ENCODE measurements at regions not wholly inside any gene's neighbourhood (a gene's known extent, or its start where the extent isn't known, plus 50 kb on each side); places are given as distances from the start of the nearest gene placed in this dataset.

DNA sequence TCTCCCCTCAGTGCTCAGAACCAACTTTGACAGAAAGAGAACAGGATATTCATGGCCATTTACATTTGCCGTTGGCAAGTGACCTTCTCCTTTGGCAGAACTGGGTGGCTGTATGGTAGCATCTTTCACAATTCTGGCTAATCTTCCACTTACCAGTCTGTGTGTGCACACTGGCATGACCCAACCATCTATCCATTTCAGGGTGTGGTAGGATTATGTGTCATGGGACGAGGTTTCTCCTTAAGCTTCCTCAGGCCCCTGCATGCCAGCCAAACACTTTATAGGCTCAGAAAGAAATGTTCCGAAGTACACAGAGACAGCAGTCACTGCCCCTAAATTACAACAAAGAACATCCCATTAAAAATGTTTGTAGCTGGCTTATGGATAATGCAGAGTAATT lies 497.1 kb downstream of the NFIB start:
- H3K4me3 Mint-ChIP-seq, result no peak overlapping the region
- no peaks in the 10 kb centered on the region for H3K36me3 Mint-ChIP-seq
- H3K4me1 ChIP-seq (ENCODE audit: insufficient read depth, low read length), result no peaks in the 10 kb centered on the region
- H3K9me3 Mint-ChIP-seq, result peaks cover 0 to 24% (median 6%) of the 10 kb centered on the region in 8 donors
- no peaks in the 10 kb centered on the region for H3K36me3 ChIP-seq (ENCODE audit: insufficient read depth, low read length)
- DNase-seq, result no peak
- H3K4me1 Mint-ChIP-seq, result no peaks in the 10 kb centered on the region
- ChIA-PET POLR2A (ENCODE audit: partially characterized antibody) (no interaction called here), CTCF (ENCODE audit: partially characterized antibody) (no interaction called here)
- no peaks in the 10 kb centered on the region for H3K27me3 Mint-ChIP-seq
- intact Hi-C loops (cut with micrococcal nuclease), result no loop called here
- H3K27ac Mint-ChIP-seq, result no peak overlapping the region
- no peak overlapping the region for H3K4me3 ChIP-seq (ENCODE audit: low read length in 2 of 2)
- no peaks in the 10 kb centered on the region for H3K27me3 ChIP-seq (ENCODE audit: insufficient read depth, low read length)
- H3K9me3 ChIP-seq (ENCODE audit: control insufficient read depth in 1 of 2, low read length in 2 of 2), result peaks cover 0 to 4% of the 10 kb centered on the region in 2 donors
- H3K27ac ChIP-seq (ENCODE audit: low read depth, low read length), result no peak overlapping the region

GRCh38 chr9:13814647-13815400 lies 499.1 kb downstream of the NFIB start:
- Histone ChIP-seq H3K4me3 (ENCODE audit: low read length in 2 of 2) (no peak overlapping the region), H3K4me1 (ENCODE audit: insufficient read depth, low read length) (no peaks in the 10 kb centered on the region), H3K27me3 (ENCODE audit: insufficient read depth, low read length) (no peaks in the 10 kb centered on the region), H3K36me3 (ENCODE audit: insufficient read depth, low read length) (no peaks in the 10 kb centered on the region), H3K27ac (ENCODE audit: low read depth, low read length) (no peak overlapping the region), H3K9me3 (ENCODE audit: control insufficient read depth in 1 of 2, low read length in 2 of 2) (peaks cover 0 to 4% of the 10 kb centered on the region in 2 donors)
- Mint-ChIP-seq H3K27ac (no peak overlapping the region), H3K9me3 (peaks cover 0 to 17% (median 5%) of the 10 kb centered on the region in 8 donors), H3K4me1 (no peaks in the 10 kb centered on the region), H3K27me3 (no peaks in the 10 kb centered on the region), H3K4me3 (no peak overlapping the region), H3K36me3 (no peaks in the 10 kb centered on the region)
- intact Hi-C loops (cut with micrococcal nuclease), result no loop called here
- ChIA-PET POLR2A (ENCODE audit: partially characterized antibody) (no interaction called here), CTCF (ENCODE audit: partially characterized antibody) (no interaction called here)
- DNase-seq, result no peak

DNA sequence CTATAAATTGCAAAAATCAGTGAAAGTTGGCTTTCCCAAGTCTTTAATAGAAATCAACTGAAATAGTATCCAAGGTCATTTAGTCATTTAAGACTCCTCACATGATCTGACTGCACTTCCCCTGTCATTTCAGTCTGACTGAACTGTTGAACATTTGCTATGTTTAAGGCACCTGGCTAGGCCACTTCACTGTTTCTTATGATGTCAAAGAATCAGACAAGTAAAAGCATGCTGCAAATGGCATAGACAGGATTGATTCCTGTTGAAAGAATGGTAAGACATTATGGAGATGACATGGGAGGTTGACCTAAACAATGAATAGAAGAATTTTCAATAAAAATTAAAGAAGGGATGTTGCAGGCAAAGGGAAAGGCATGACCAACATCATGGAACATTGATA lies 502.1 kb downstream of the NFIB start:
- H3K4me3 ChIP-seq (ENCODE audit: low read length in 2 of 2), result no peak overlapping the region
- no peaks in the 10 kb centered on the region for H3K27me3 ChIP-seq (ENCODE audit: insufficient read depth, low read length)
- no peaks in the 10 kb centered on the region for H3K36me3 ChIP-seq (ENCODE audit: insufficient read depth, low read length)
- no peaks in the 10 kb centered on the region for H3K27me3 Mint-ChIP-seq
- ChIA-PET CTCF (ENCODE audit: partially characterized antibody) (no interaction called here), POLR2A (ENCODE audit: partially characterized antibody) (no interaction called here)
- peaks cover 3 to 17% (median 5%) of the 10 kb centered on the region in 8 donors for H3K9me3 Mint-ChIP-seq
- H3K36me3 Mint-ChIP-seq, result no peaks in the 10 kb centered on the region
- no peak overlapping the region for H3K4me3 Mint-ChIP-seq
- H3K4me1 ChIP-seq (ENCODE audit: insufficient read depth, low read length), result no peaks in the 10 kb centered on the region
- H3K9me3 ChIP-seq (ENCODE audit: control insufficient read depth in 1 of 2, low read length in 2 of 2), result peaks cover 0 to 4% of the 10 kb centered on the region in 2 donors
- no peak for DNase-seq
- no peak overlapping the region for H3K27ac ChIP-seq (ENCODE audit: low read depth, low read length)
- intact Hi-C loops (cut with micrococcal nuclease), result no loop called here
- no peak overlapping the region for H3K27ac Mint-ChIP-seq
- no peaks in the 10 kb centered on the region for H3K4me1 Mint-ChIP-seq

GRCh38 chr9:13810510-13810909 lies 503.4 kb downstream of the NFIB start:
- no peaks in the 10 kb centered on the region for H3K36me3 ChIP-seq (ENCODE audit: insufficient read depth, low read length)
- no peaks in the 10 kb centered on the region for H3K27me3 Mint-ChIP-seq
- H3K4me1 Mint-ChIP-seq, result no peaks in the 10 kb centered on the region
- peaks cover 0 to 4% of the 10 kb centered on the region in 2 donors for H3K9me3 ChIP-seq (ENCODE audit: control insufficient read depth in 1 of 2, low read length in 2 of 2)
- DNase-seq, result no peak
- H3K27ac Mint-ChIP-seq, result no peak overlapping the region
- no peaks in the 10 kb centered on the region for H3K36me3 Mint-ChIP-seq
- no peak overlapping the region for H3K4me3 ChIP-seq (ENCODE audit: low read length in 2 of 2)
- no peak overlapping the region for H3K27ac ChIP-seq (ENCODE audit: low read depth, low read length)
- no peaks in the 10 kb centered on the region for H3K27me3 ChIP-seq (ENCODE audit: insufficient read depth, low read length)
- no peak overlapping the region for H3K4me3 Mint-ChIP-seq
- intact Hi-C loops (cut with micrococcal nuclease), result no loop called here
- H3K4me1 ChIP-seq (ENCODE audit: insufficient read depth, low read length), result no peaks in the 10 kb centered on the region
- CTCF ChIA-PET (ENCODE audit: partially characterized antibody), result no interaction called here
- POLR2A ChIA-PET (ENCODE audit: partially characterized antibody), result no interaction called here
- H3K9me3 Mint-ChIP-seq, result peaks cover 3 to 20% (median 6%) of the 10 kb centered on the region in 8 donors

DNA sequence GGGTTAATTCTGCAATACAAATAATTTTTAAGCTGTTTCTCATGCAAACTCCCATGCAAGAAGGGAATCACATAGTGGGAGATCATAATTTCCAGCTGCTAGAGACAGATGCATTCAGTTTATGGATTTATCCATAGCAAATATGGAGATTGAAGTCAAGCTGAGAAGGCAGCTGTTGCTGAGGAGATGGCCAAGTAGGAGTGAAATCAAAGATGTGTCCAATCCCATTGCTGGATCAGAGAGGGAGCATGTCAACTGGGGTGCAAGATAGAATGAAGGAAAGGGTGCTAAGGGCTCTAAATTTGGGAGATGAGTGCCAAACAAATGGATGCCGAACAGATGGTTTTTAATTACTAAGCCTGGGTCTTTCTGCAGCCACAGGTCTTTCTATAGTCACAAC lies 504.5 kb downstream of the NFIB start:
- H3K9me3 ChIP-seq (ENCODE audit: control insufficient read depth in 1 of 2, low read length in 2 of 2), result peaks cover 0 to 4% of the 10 kb centered on the region in 2 donors
- H3K36me3 ChIP-seq (ENCODE audit: insufficient read depth, low read length), result no peaks in the 10 kb centered on the region
- Mint-ChIP-seq H3K36me3 (no peaks in the 10 kb centered on the region), H3K27me3 (no peaks in the 10 kb centered on the region), H3K4me1 (no peaks in the 10 kb centered on the region), H3K9me3 (peaks cover 3 to 15% (median 6%) of the 10 kb centered on the region in 8 donors), H3K4me3 (no peak overlapping the region), H3K27ac (no peak overlapping the region)
- no peaks in the 10 kb centered on the region for H3K27me3 ChIP-seq (ENCODE audit: insufficient read depth, low read length)
- H3K4me3 ChIP-seq (ENCODE audit: low read length in 2 of 2), result no peak overlapping the region
- CTCF ChIA-PET (ENCODE audit: partially characterized antibody), result no interaction called here
- DNase-seq, result no peak
- no peak overlapping the region for H3K27ac ChIP-seq (ENCODE audit: low read depth, low read length)
- POLR2A ChIA-PET (ENCODE audit: partially characterized antibody), result no interaction called here
- intact Hi-C loops (cut with micrococcal nuclease), result no loop called here
- H3K4me1 ChIP-seq (ENCODE audit: insufficient read depth, low read length), result no peaks in the 10 kb centered on the region

DNA sequence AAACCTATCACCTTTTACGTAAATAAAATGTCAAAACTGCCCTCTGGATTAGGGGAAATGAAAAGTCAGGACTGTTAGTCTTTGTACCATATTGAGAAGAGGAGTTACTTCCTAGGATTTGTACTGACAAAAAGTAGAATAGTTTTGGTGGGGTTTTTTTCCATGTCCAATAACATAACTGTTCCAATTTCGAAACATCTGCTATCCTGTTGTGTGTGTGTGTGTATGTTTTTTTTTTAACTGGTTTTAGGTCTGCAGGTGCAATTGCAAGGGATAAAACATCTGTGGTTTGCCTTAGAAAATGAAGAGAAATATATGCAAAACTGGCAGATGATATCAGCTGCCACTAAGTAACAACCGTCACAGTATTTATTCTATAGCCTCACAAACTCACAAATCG lies 506.8 kb downstream of the NFIB start:
- no peak overlapping the region for H3K27ac ChIP-seq (ENCODE audit: low read depth, low read length)
- peaks cover 3 to 10% (median 6%) of the 10 kb centered on the region in 8 donors for H3K9me3 Mint-ChIP-seq
- H3K9me3 ChIP-seq (ENCODE audit: control insufficient read depth in 1 of 2, low read length in 2 of 2), result no peaks in the 10 kb centered on the region
- H3K4me1 ChIP-seq (ENCODE audit: insufficient read depth, low read length), result no peaks in the 10 kb centered on the region
- H3K27me3 Mint-ChIP-seq, result no peaks in the 10 kb centered on the region
- no peak overlapping the region for H3K27ac Mint-ChIP-seq
- H3K4me3 ChIP-seq (ENCODE audit: low read length in 2 of 2), result no peak overlapping the region
- H3K4me3 Mint-ChIP-seq, result no peak overlapping the region
- CTCF ChIA-PET (ENCODE audit: partially characterized antibody), result no interaction called here
- H3K27me3 ChIP-seq (ENCODE audit: insufficient read depth, low read length), result no peaks in the 10 kb centered on the region
- H3K4me1 Mint-ChIP-seq, result no peaks in the 10 kb centered on the region
- intact Hi-C loops (cut with micrococcal nuclease), result no loop called here
- H3K36me3 Mint-ChIP-seq, result no peaks in the 10 kb centered on the region
- POLR2A ChIA-PET (ENCODE audit: partially characterized antibody), result no interaction called here
- H3K36me3 ChIP-seq (ENCODE audit: insufficient read depth, low read length), result no peaks in the 10 kb centered on the region
- DNase-seq, result no peak

GRCh38 chr9:13806714-13807113 lies 507.2 kb downstream of the NFIB start:
- POLR2A ChIA-PET (ENCODE audit: partially characterized antibody), result no interaction called here

More at GRCh38 chr9:13806714-13807113, 507.2 kb downstream of the NFIB start:
- no peak for DNase-seq
- CTCF ChIA-PET (ENCODE audit: partially characterized antibody), result no interaction called here
- intact Hi-C loops (cut with micrococcal nuclease), result no loop called here
- Histone ChIP-seq H3K4me3 (ENCODE audit: low read length in 2 of 2) (no peak overlapping the region), H3K9me3 (ENCODE audit: control insufficient read depth in 1 of 2, low read length in 2 of 2) (no peaks in the 10 kb centered on the region), H3K4me1 (ENCODE audit: insufficient read depth, low read length) (no peaks in the 10 kb centered on the region), H3K27ac (ENCODE audit: low read depth, low read length) (no peak overlapping the region), H3K36me3 (ENCODE audit: insufficient read depth, low read length) (no peaks in the 10 kb centered on the region), H3K27me3 (ENCODE audit: insufficient read depth, low read length) (no peaks in the 10 kb centered on the region)
- peaks cover 3 to 10% (median 5%) of the 10 kb centered on the region in 8 donors for H3K9me3 Mint-ChIP-seq
- no peak overlapping the region for H3K4me3 Mint-ChIP-seq
- no peak overlapping the region for H3K27ac Mint-ChIP-seq
- no peaks in the 10 kb centered on the region for H3K4me1 Mint-ChIP-seq
- H3K27me3 Mint-ChIP-seq, result no peaks in the 10 kb centered on the region
- H3K36me3 Mint-ChIP-seq, result no peaks in the 10 kb centered on the region

All from CD4-positive, alpha-beta memory T cell (primary cell).